ENCODE measurements at regions not wholly inside any gene's neighbourhood (a gene's known extent, or its start where the extent isn't known, plus 50 kb on each side); places are given as distances from the start of the nearest gene placed in this dataset.

DNA sequence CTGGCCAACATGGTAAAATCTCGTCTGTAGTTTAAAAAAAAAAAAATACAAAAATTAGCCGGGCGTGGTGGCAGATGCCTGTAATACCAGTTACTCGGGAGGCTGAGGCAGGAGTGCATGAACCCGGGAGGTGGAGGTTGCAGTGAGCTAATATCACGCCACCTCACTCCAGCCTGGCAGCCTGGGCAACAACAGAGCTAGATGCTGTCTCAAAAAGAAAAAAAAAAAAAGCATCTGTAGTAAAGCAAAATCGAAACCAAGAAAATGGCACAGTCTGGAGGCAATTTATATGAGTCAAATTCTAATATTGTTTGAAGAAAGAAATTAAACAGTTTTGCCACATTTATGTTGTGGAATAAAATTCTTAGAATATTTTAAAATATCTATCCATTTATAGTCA, 365.0 kb upstream of the CHORDC1 start:
- TF ChIP-seq SIN3A (IDR thresholded peaks at IDR 0.05; ENCODE audit: borderline replicate concordance, insufficient read depth, low read length), result no peak

GRCh38 chr11:90585491-90585890, 362.6 kb upstream of the CHORDC1 start:
- TF ChIP-seq SIN3A (IDR thresholded peaks at IDR 0.05; ENCODE audit: borderline replicate concordance, insufficient read depth, low read length), result no peak
- TF ChIP-seq REST (IDR thresholded peaks at IDR 0.05; ENCODE audit: insufficient read depth in 1 of 2, low read depth in 2 of 2, low read length in 2 of 2), result no peak
- no peak for TF ChIP-seq TAF1 (IDR thresholded peaks at IDR 0.05; ENCODE audit: borderline replicate concordance, insufficient read depth, low read length)
- no peak for TF ChIP-seq POLR2AphosphoS5 (IDR thresholded peaks at IDR 0.05; ENCODE audit: low read depth, low read length)
- no peak for TF ChIP-seq FOXP2 (optimal IDR thresholded peaks at IDR 0.05; ENCODE audit: borderline replicate concordance, extremely low read depth, extremely low read length, insufficient read depth)

DNA sequence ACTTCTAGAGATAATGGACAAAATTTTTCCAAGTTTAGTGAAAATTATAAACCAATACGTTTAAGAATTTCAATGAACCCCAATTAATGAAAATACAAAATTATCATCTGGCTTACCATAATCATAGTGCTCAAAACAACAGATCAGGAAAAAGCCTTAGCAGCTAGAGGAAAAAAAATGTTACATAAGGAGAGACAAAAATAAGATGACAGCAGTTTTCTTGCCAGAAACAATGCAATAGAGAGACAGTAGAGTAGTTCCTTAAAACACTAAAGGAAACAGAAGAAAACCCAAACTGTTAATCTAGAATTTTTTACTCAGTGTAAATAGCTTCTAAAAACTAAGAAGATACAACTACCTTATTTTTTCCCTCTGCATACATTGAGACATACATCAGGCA, 341.7 kb upstream of the CHORDC1 start:
- TF ChIP-seq TAF1 (IDR thresholded peaks at IDR 0.05; ENCODE audit: borderline replicate concordance, insufficient read depth, low read length), result no peak

- TF ChIP-seq TAF1 (IDR thresholded peaks at IDR 0.05; ENCODE audit: borderline replicate concordance, insufficient read depth, low read length) (no peak), REST (IDR thresholded peaks at IDR 0.05; ENCODE audit: insufficient read depth in 1 of 2, low read depth in 2 of 2, low read length in 2 of 2) (no peak), POLR2AphosphoS5 (IDR thresholded peaks at IDR 0.05; ENCODE audit: low read depth, low read length) (no peak), FOXP2 (optimal IDR thresholded peaks at IDR 0.05; ENCODE audit: borderline replicate concordance, extremely low read depth, extremely low read length, insufficient read depth) (no peak), SIN3A (IDR thresholded peaks at IDR 0.05; ENCODE audit: borderline replicate concordance, insufficient read depth, low read length) (no peak)
Observed at GRCh38 chr11:90558328-90558865, 335.5 kb upstream of the CHORDC1 start.

- TF ChIP-seq REST (IDR thresholded peaks at IDR 0.05; ENCODE audit: insufficient read depth in 1 of 2, low read depth in 2 of 2, low read length in 2 of 2) (no peak), FOXP2 (optimal IDR thresholded peaks at IDR 0.05; ENCODE audit: borderline replicate concordance, extremely low read depth, extremely low read length, insufficient read depth) (no peak), SIN3A (IDR thresholded peaks at IDR 0.05; ENCODE audit: borderline replicate concordance, insufficient read depth, low read length) (no peak), POLR2AphosphoS5 (IDR thresholded peaks at IDR 0.05; ENCODE audit: low read depth, low read length) (no peak), TAF1 (IDR thresholded peaks at IDR 0.05; ENCODE audit: borderline replicate concordance, insufficient read depth, low read length) (no peak)
Observed at GRCh38 chr11:90556606-90557005, 333.8 kb upstream of the CHORDC1 start.

GRCh38 chr11:90556026-90556425, 333.2 kb upstream of the CHORDC1 start:
- TF ChIP-seq POLR2AphosphoS5 (IDR thresholded peaks at IDR 0.05; ENCODE audit: low read depth, low read length) (no peak), SIN3A (IDR thresholded peaks at IDR 0.05; ENCODE audit: borderline replicate concordance, insufficient read depth, low read length) (no peak), FOXP2 (optimal IDR thresholded peaks at IDR 0.05; ENCODE audit: borderline replicate concordance, extremely low read depth, extremely low read length, insufficient read depth) (no peak), TAF1 (IDR thresholded peaks at IDR 0.05; ENCODE audit: borderline replicate concordance, insufficient read depth, low read length) (no peak), REST (IDR thresholded peaks at IDR 0.05; ENCODE audit: insufficient read depth in 1 of 2, low read depth in 2 of 2, low read length in 2 of 2) (no peak)
